HCT116 (cell line): ENCODE measurements at regions not wholly inside any gene's neighbourhood (a gene's known extent, or its start where the extent isn't known, plus 50 kb on each side); places are given as distances from the start of the nearest gene placed in this dataset.

Experiments used
- ATF3 ChIP-seq: IDR thresholded peaks from 2 replicates; pipeline ENCODE4 v1.6.1; 2012
- CBX3 ChIP-seq: IDR thresholded peaks from 2 replicates; pipeline ENCODE4 v1.6.1; 2012; ENCODE audit warnings: low read depth
- CEBPB ChIP-seq: IDR thresholded peaks from 2 replicates; pipeline ENCODE4 v1.6.1; 2012; ENCODE audit warnings: low read depth
- CTCF ChIP-seq, 3 experiments: fragments of 200-600 bp in 1 of 3; sonication (generic) in 1 of 3; IDR thresholded peaks in 2 of 3; conservative IDR thresholded peaks in 1 of 3; 2 replicates each; pipeline ENCODE4 v1.5.1; 2012 to 2017; ENCODE audit warnings: low read depth in 2 of 3, low read length in 2 of 3, antibody characterized with exemption in 1 of 3, borderline replicate concordance in 1 of 3, control low read depth in 1 of 3, mild to moderate bottlenecking in 1 of 3, mixed read lengths in 1 of 3, mixed run types in 1 of 3, moderate library complexity in 1 of 3; ENCODE audit not compliant: insufficient read depth in 1 of 3
- EZH2 ChIP-seq: fragments of 200-600 bp; sonication (generic); IDR thresholded peaks from 2 replicates; pipeline ENCODE4 v1.6.1; 2017; ENCODE audit warnings: antibody characterized with exemption, mixed run types
- EZH2phosphoT487 ChIP-seq: fragments of 200-600 bp; IDR thresholded peaks from 2 replicates; pipeline ENCODE4 v1.6.1; 2018; ENCODE audit warnings: antibody characterized with exemption, borderline replicate concordance
- MAX ChIP-seq: IDR thresholded peaks from 2 replicates; pipeline ENCODE4 v1.6.1; 2012
- POLR2A ChIP-seq: IDR thresholded peaks from 2 replicates; pipeline ENCODE4 v1.7.0; 2011; ENCODE audit warnings: borderline replicate concordance; ENCODE audit not compliant: insufficient read depth, insufficient read length; ENCODE audit errors: extremely low read depth
- POLR2AphosphoS5 ChIP-seq: IDR thresholded peaks from 2 replicates; pipeline ENCODE4 v1.6.1; 2011; ENCODE audit warnings: mild to moderate bottlenecking, low read depth, low read length, moderate library complexity
- SIN3A ChIP-seq: IDR thresholded peaks from 2 replicates; pipeline ENCODE4 v1.6.1; 2012; ENCODE audit warnings: low read depth
- ZBTB33 ChIP-seq: IDR thresholded peaks from 2 replicates; pipeline ENCODE4 v1.6.1; 2011; ENCODE audit warnings: mild to moderate bottlenecking, low read length, moderate library complexity; ENCODE audit not compliant: insufficient replicate concordance; ENCODE audit errors: extremely low read depth

- TF ChIP-seq CTCF (IDR thresholded peaks at IDR 0.05 in 2 of 3, conservative IDR thresholded peaks at IDR 0.05 in 1 of 3; ENCODE audit: borderline replicate concordance in 1 of 3, insufficient read depth in 1 of 3, low read depth in 2 of 3, low read length in 2 of 3) (no peak), ATF3 (no peak), POLR2AphosphoS5 (no peak), POLR2A (no peak), CEBPB (no peak), EZH2 (no peak), MAX (no peak), CBX3 (no peak), EZH2phosphoT487 (no peak), SIN3A (no peak), ZBTB33 (no peak)
Measured at GRCh38 chr21:38712664-38713063, 93.1 kb upstream of the ETS2 start.
